Panc1 (cell line): ENCODE measurements at regions not wholly inside any gene's neighbourhood (a gene's known extent, or its start where the extent isn't known, plus 50 kb on each side); places are given as distances from the start of the nearest gene placed in this dataset.

ENCODE experiments used
- ATAC-seq: fragments of 200-7000 bp; cut with Tn5 transposase; 2 replicates; pipeline ENCODE4 v1.9.1; 2020; ENCODE audit warnings: mild to moderate bottlenecking, moderate library complexity
- BruUV-seq: library from RNA; stranded (reverse); fragments of 400-500 nt; replicated peaks from 2 replicates; lab custom pipeline; 2021; lab: Mats Ljungman, UMichigan
- CTCF ChIA-PET: fragments of 300-600 bp; sonication (Branson Sonifier 250); formaldehyde crosslinking; loops from one replicate; lab custom pipeline; 2022; ENCODE audit warnings: antibody characterized with exemption; lab: Charles Lee
- POLR2A ChIA-PET: fragments of 300-600 bp; sonication (Branson Sonifier 250); formaldehyde crosslinking; loops from one replicate; lab custom pipeline; 2022; ENCODE audit warnings: antibody characterized with exemption; lab: Charles Lee
- DNase-seq: peaks from one replicate; pipeline ENCODE4 v3.0.0-alpha.2; 2010; ENCODE audit warnings: low read depth, low spot score
- H3K27ac ChIP-seq: 2 replicates; pipeline ENCODE4 v1.5.1; 2011; ENCODE audit warnings: mild to moderate bottlenecking, low read length, inconsistent platforms
- H3K27me3 ChIP-seq: fragments of 200-500 bp; sonication (Bioruptor generic); 2 replicates; pipeline ENCODE4 v1.6.0; 2014; ENCODE audit warnings: low read length, inconsistent platforms; ENCODE audit not compliant: control insufficient read depth, insufficient read depth
- H3K36me3 ChIP-seq: fragments of 200-500 bp; sonication (Bioruptor generic); 2 replicates; pipeline ENCODE4 v1.5.1; 2014; ENCODE audit warnings: inconsistent platforms, mild to moderate bottlenecking, low read length, moderate library complexity; ENCODE audit not compliant: control insufficient read depth, insufficient read depth
- H3K4me1 ChIP-seq: 2 replicates; pipeline ENCODE4 v1.5.1; 2011; ENCODE audit warnings: inconsistent platforms, mild to moderate bottlenecking, low read length, moderate library complexity; ENCODE audit not compliant: control insufficient read depth, insufficient read depth
- H3K4me3 ChIP-seq, 2 experiments: 2 replicates each; pipeline ENCODE4 v1.5.1; 2011 to 2012; ENCODE audit warnings: low read depth in 2 of 2, low read length in 2 of 2, mild to moderate bottlenecking in 2 of 2, inconsistent platforms in 1 of 2, moderate library complexity in 1 of 2
- H3K9me3 ChIP-seq: fragments of 200-500 bp; sonication (Bioruptor generic); 2 replicates; pipeline ENCODE4 v1.5.1; 2014; ENCODE audit warnings: low read depth, mild to moderate bottlenecking, inconsistent platforms, low read length, moderate library complexity; ENCODE audit not compliant: control insufficient read depth, insufficient read depth
- CTCF ChIP-seq: fragments of 450-650 bp; IDR thresholded peaks from 2 replicates; pipeline ENCODE4 v1.5.1; 2017; ENCODE audit warnings: mild to moderate bottlenecking
- POLR2AphosphoS5 ChIP-seq: IDR thresholded peaks from 2 replicates; pipeline ENCODE4 v1.6.1; 2012; ENCODE audit warnings: mild to moderate bottlenecking, low read depth, low read length, moderate library complexity
- REST ChIP-seq, 2 experiments: IDR thresholded peaks; 2 replicates each; pipeline ENCODE4 v1.6.1; 2011 to 2012; ENCODE audit warnings: low read depth in 2 of 2, control low read depth in 1 of 2, low read length in 1 of 2, mild to moderate bottlenecking in 1 of 2, moderate library complexity in 1 of 2; ENCODE audit not compliant: insufficient read depth in 1 of 2
- SIN3A ChIP-seq: IDR thresholded peaks from 2 replicates; pipeline ENCODE4 v1.6.1; 2012; ENCODE audit warnings: low read depth, mild to moderate bottlenecking, low read length, moderate library complexity, borderline replicate concordance; ENCODE audit not compliant: insufficient read depth
- TCF7L2 ChIP-seq: IDR thresholded peaks from 2 replicates; pipeline ENCODE4 v1.6.1; 2011; ENCODE audit warnings: mild to moderate bottlenecking, low read depth, low read length, inconsistent platforms
- in situ Hi-C: cut with HindIII; loops from 2 replicates; pipeline ENCODE4 v1.10.0; 2016; ENCODE audit warnings: low sequenced_read_pairs, low pct_unique_long_range_greater_than_20kb
- intact Hi-C: fragments of 100-400 bp; cut with micrococcal nuclease; formaldehyde crosslinking; loops from one replicate; pipeline ENCODE4 v1.10.0; 2022; ENCODE audit not compliant: unreplicated experiment

- Histone ChIP-seq H3K27ac (no peak overlapping the region), H3K4me3 (no peak overlapping the region), H3K36me3 (no peaks in the 10 kb centered on the region), H3K4me1 (no peaks in the 10 kb centered on the region), H3K9me3 (no peaks in the 10 kb centered on the region), H3K27me3 (no peaks in the 10 kb centered on the region)
- ATAC-seq (no peak), DNase-seq (no peak)
- intact Hi-C loops (no loop called here), in situ Hi-C loops (no loop called here)
- TF ChIP-seq CTCF (no peak), REST (IDR thresholded peaks at IDR 0.05; ENCODE audit: insufficient read depth in 1 of 2, low read depth in 2 of 2, low read length in 1 of 2) (no peak), POLR2AphosphoS5 (no peak), TCF7L2 (no peak), SIN3A (no peak)
- ChIA-PET POLR2A (no interaction called here), CTCF (no interaction called here)
- no TSS peak for BruUV-seq
Observed at GRCh38 chr13:107516517-107516916, 698.8 kb downstream of the LIG4 start.

GRCh38 chr13:107512551-107512950 is 702.8 kb downstream of the LIG4 start:
- no TSS peak for BruUV-seq
- H3K27ac ChIP-seq, result no peak overlapping the region
- in situ Hi-C loops (no loop called here), intact Hi-C loops (no loop called here)
- ChIA-PET CTCF (no interaction called here), POLR2A (no interaction called here)
- no peaks in the 10 kb centered on the region for H3K36me3 ChIP-seq
- H3K4me1 ChIP-seq, result no peaks in the 10 kb centered on the region
- ATAC-seq (no peak), DNase-seq (no peak)
- H3K4me3 ChIP-seq, result no peak overlapping the region
- no peaks in the 10 kb centered on the region for H3K9me3 ChIP-seq
- TF ChIP-seq REST (IDR thresholded peaks at IDR 0.05; ENCODE audit: insufficient read depth in 1 of 2, low read depth in 2 of 2, low read length in 1 of 2) (no peak), TCF7L2 (no peak), CTCF (no peak), POLR2AphosphoS5 (no peak), SIN3A (no peak)
- H3K27me3 ChIP-seq, result no peaks in the 10 kb centered on the region
